ENCODE measurements at regions not wholly inside any gene's neighbourhood (a gene's known extent, or its start where the extent isn't known, plus 50 kb on each side); places are given as distances from the start of the nearest gene placed in this dataset.

DNA sequence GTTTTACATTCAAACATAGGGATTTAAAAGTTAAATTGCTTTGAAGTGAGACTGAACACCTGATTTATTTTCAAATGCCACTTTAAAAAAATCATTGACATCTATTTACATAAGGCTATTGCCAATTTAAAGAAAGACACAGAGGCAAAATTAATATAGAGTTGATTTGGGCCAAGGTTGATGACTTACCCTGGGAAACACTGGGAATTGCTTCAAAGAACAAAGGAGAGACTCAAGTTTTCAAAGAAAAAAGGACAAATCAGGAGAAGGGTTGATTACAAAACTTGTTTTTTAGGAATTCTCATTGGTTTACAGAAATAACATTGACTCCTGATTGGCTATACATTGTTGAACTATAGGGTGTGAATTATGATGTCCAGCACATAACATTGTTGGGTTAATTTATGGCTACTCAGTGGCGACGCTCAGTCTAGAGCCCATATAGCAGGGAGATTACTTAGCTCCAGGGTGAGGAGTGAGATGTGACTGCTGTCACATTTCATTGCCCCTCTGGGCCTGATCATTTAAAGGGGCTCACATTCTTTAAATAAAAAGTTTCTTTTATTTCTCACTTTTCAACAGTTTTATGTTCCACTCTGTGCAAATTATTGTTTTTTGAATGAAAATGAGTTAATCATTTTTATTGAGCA is 184.6 kb downstream of the SPATA18 start:
- H3K79me2 ChIP-seq (replicated peaks; ENCODE audit: insufficient read depth, low read length): no peaks in the 10 kb centered on the region
- H3K9me3 ChIP-seq (ENCODE audit: low read length): no peaks in the 10 kb centered on the region
- no peak overlapping the region for H3K4me3 ChIP-seq (ENCODE audit: low read length)
- H3K9me2 ChIP-seq (ENCODE audit: insufficient read depth, low read length): no peaks in the 10 kb centered on the region
- H3K27ac ChIP-seq (ENCODE audit: low read length): no peak overlapping the region
- no peaks in the 10 kb centered on the region for H3K36me3 ChIP-seq (ENCODE audit: insufficient read depth, low read length)
- no peak overlapping the region for H2AFZ ChIP-seq (ENCODE audit: low read depth, low read length)
- no peaks in the 10 kb centered on the region for H4K20me1 ChIP-seq (ENCODE audit: insufficient read depth)
- H3K4me2 ChIP-seq (ENCODE audit: low read length): no peak overlapping the region
- no peaks in the 10 kb centered on the region for H3F3A ChIP-seq (ENCODE audit: insufficient read depth, low read length, poor library complexity, severe bottlenecking)
- H3K27me3 ChIP-seq (ENCODE audit: insufficient read depth, low read depth, low read length): no peaks in the 10 kb centered on the region
- no peak for TF ChIP-seq EP300 (conservative IDR thresholded peaks at IDR 0.05; ENCODE audit: poor library complexity, severe bottlenecking)
- no peak for TF ChIP-seq RAD21 (conservative IDR thresholded peaks at IDR 0.05)
- no peak overlapping the region for H3K9ac ChIP-seq (ENCODE audit: low read length)

DNA sequence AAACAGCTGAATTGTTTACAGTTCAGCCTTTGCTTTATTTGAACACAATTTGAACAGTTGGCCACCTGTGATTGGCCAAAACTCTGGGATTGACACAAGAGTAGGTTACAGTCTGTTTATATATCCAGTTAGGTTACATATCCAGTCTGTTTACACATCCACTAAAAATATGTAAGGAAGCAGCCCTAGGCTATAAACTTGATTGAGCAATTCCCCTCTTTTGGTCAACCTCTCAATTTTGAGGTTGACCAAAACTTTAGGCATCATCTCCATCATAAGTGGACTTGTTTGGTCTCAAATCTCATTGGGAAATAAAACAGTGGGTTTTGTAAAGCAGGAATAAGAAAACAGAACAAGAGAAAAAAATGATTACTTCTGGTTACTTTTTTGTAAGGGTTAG is 190.8 kb downstream of the SPATA18 start:
- Histone ChIP-seq H3K9me2 (ENCODE audit: insufficient read depth, low read length) (no peaks in the 10 kb centered on the region), H2AFZ (ENCODE audit: low read depth, low read length) (no peak overlapping the region), H3K9me3 (ENCODE audit: low read length) (no peaks in the 10 kb centered on the region), H3K27me3 (ENCODE audit: insufficient read depth, low read depth, low read length) (no peaks in the 10 kb centered on the region), H4K20me1 (ENCODE audit: insufficient read depth) (no peaks in the 10 kb centered on the region), H3K4me3 (ENCODE audit: low read length) (no peak overlapping the region), H3K27ac (ENCODE audit: low read length) (no peak overlapping the region), H3F3A (ENCODE audit: insufficient read depth, low read length, poor library complexity, severe bottlenecking) (no peaks in the 10 kb centered on the region), H3K9ac (ENCODE audit: low read length) (no peak overlapping the region), H3K4me2 (ENCODE audit: low read length) (no peak overlapping the region), H3K36me3 (ENCODE audit: insufficient read depth, low read length) (no peaks in the 10 kb centered on the region), H3K79me2 (replicated peaks; ENCODE audit: insufficient read depth, low read length) (no peaks in the 10 kb centered on the region)
- TF ChIP-seq CTCF (IDR thresholded peaks at IDR 0.05; ENCODE audit: poor library complexity, severe bottlenecking): no peak

GRCh38 chr4:52243367-52243766 is 192.3 kb downstream of the SPATA18 start:
- Histone ChIP-seq H3K9ac (ENCODE audit: low read length) (no peak overlapping the region), H3K79me2 (replicated peaks; ENCODE audit: insufficient read depth, low read length) (no peaks in the 10 kb centered on the region), H3K4me3 (ENCODE audit: low read length) (no peak overlapping the region), H3K9me3 (ENCODE audit: low read length) (no peaks in the 10 kb centered on the region), H2AFZ (ENCODE audit: low read depth, low read length) (no peak overlapping the region), H3K9me2 (ENCODE audit: insufficient read depth, low read length) (no peaks in the 10 kb centered on the region), H4K20me1 (ENCODE audit: insufficient read depth) (no peaks in the 10 kb centered on the region), H3K27me3 (ENCODE audit: insufficient read depth, low read depth, low read length) (no peaks in the 10 kb centered on the region), H3F3A (ENCODE audit: insufficient read depth, low read length, poor library complexity, severe bottlenecking) (no peaks in the 10 kb centered on the region), H3K36me3 (ENCODE audit: insufficient read depth, low read length) (no peaks in the 10 kb centered on the region), H3K27ac (ENCODE audit: low read length) (no peak overlapping the region), H3K4me2 (ENCODE audit: low read length) (no peak overlapping the region)
- no peak for TF ChIP-seq EZH2 (IDR thresholded peaks at IDR 0.05; ENCODE audit: borderline replicate concordance, insufficient read depth, low read length, poor library complexity, severe bottlenecking)
- no peak for TF ChIP-seq REST (IDR thresholded peaks at IDR 0.05; ENCODE audit: borderline replicate concordance)
- no peak for TF ChIP-seq RAD21 (conservative IDR thresholded peaks at IDR 0.05)
- TF ChIP-seq EP300 (conservative IDR thresholded peaks at IDR 0.05; ENCODE audit: poor library complexity, severe bottlenecking): no peak
- TF ChIP-seq CTCF (IDR thresholded peaks at IDR 0.05; ENCODE audit: poor library complexity, severe bottlenecking): no peak
- no peak for TF ChIP-seq SMC3 (conservative IDR thresholded peaks at IDR 0.05; ENCODE audit: poor library complexity)
- no peak for TF ChIP-seq TAF1 (IDR thresholded peaks at IDR 0.05; ENCODE audit: low read depth)
- TF ChIP-seq MXI1 (conservative IDR thresholded peaks at IDR 0.05; ENCODE audit: poor library complexity, severe bottlenecking): no peak
- TF ChIP-seq POLR2AphosphoS5 (IDR thresholded peaks at IDR 0.05): no peak

Measured in neural cell (in vitro differentiated cells).